ENCODE measurements at regions not wholly inside any gene's neighbourhood (a gene's known extent, or its start where the extent isn't known, plus 50 kb on each side); places are given as distances from the start of the nearest gene placed in this dataset.

GRCh38 chr10:125556882-125557281, 126.1 kb downstream of the TEX36 start:
- Mint-ChIP-seq H3K27me3 (peaks cover 23% of the 10 kb centered on the region), H3K9me3 (ENCODE audit: insufficient read depth) (peaks cover 6% of the 10 kb centered on the region), H3K4me3 (no peak overlapping the region), H3K4me1 (no peaks in the 10 kb centered on the region), H3K27ac (no peak overlapping the region)
- Histone ChIP-seq H3K27me3 (replicated peaks in 1 of 4; ENCODE audit: control extremely low read depth in 1 of 4, control insufficient read depth in 3 of 4, insufficient read depth in 4 of 4, low read length in 3 of 4) (no peaks in the 10 kb centered on the region), H3K4me3 (ENCODE audit: control extremely low read depth in 1 of 5, extremely low read depth in 1 of 5, insufficient read depth in 1 of 5, low read depth in 2 of 5, low read length in 4 of 5) (no peak overlapping the region), H3K36me3 (replicated peaks in 1 of 2; ENCODE audit: control extremely low read depth in 1 of 2, control insufficient read depth in 1 of 2, extremely low read depth in 1 of 2, insufficient read depth in 2 of 2, low read length in 1 of 2) (no peaks in the 10 kb centered on the region), H3K9me3 (ENCODE audit: control extremely low read depth in 1 of 3, control insufficient read depth in 2 of 3, insufficient read depth in 1 of 3, low read length in 2 of 3) (peaks cover 0 to 10% (median 0%) of the 10 kb centered on the region in 3 donors), H3K9ac (ENCODE audit: low read length) (no peak overlapping the region), H3K79me2 (ENCODE audit: control insufficient read depth, insufficient read depth, low read length) (no peaks in the 10 kb centered on the region), H2AFZ (ENCODE audit: insufficient read depth, low read depth, low read length, poor library complexity, severe bottlenecking) (no peak overlapping the region), H3K4me1 (ENCODE audit: control insufficient read depth in 2 of 2, insufficient read depth in 2 of 2, low read length in 2 of 2) (no peaks in the 10 kb centered on the region), H3K4me2 (replicated peaks; ENCODE audit: low read depth, low read length, poor library complexity, severe bottlenecking) (no peak overlapping the region), H3K27ac (ENCODE audit: low read length in 2 of 2) (no peak overlapping the region), H4K20me1 (ENCODE audit: control insufficient read depth, insufficient read depth, low read length, poor library complexity, severe bottlenecking) (no peaks in the 10 kb centered on the region)
- intact Hi-C loops (cut with micrococcal nuclease) = no loop called here
- no peak for DNase-seq
- ChIA-PET CTCF (no interaction called here), POLR2A (no interaction called here)
- whole genome bisulfite sequencing (ENCODE audit: insufficient coverage) = 0% methylated on average over 1 of the region's 4 CpGs
- no peak for TF ChIP-seq EZH2 (IDR thresholded peaks at IDR 0.05; ENCODE audit: borderline replicate concordance, insufficient read depth, low read depth, low read length, poor library complexity, severe bottlenecking)
- TF ChIP-seq CTCF (IDR thresholded peaks at IDR 0.05) = no peak
- no peak for ATAC-seq (ENCODE audit: low read depth)

GRCh38 chr10:125555743-125556142, 127.2 kb downstream of the TEX36 start:
- Histone ChIP-seq H3K27ac (ENCODE audit: low read length in 2 of 2) (no peak overlapping the region), H2AFZ (ENCODE audit: insufficient read depth, low read depth, low read length, poor library complexity, severe bottlenecking) (no peak overlapping the region), H3K4me2 (replicated peaks; ENCODE audit: low read depth, low read length, poor library complexity, severe bottlenecking) (no peak overlapping the region), H3K27me3 (replicated peaks in 1 of 4; ENCODE audit: control extremely low read depth in 1 of 4, control insufficient read depth in 3 of 4, insufficient read depth in 4 of 4, low read length in 3 of 4) (no peaks in the 10 kb centered on the region), H3K79me2 (ENCODE audit: control insufficient read depth, insufficient read depth, low read length) (no peaks in the 10 kb centered on the region), H3K9ac (ENCODE audit: low read length) (no peak overlapping the region), H3K36me3 (replicated peaks in 1 of 2; ENCODE audit: control extremely low read depth in 1 of 2, control insufficient read depth in 1 of 2, extremely low read depth in 1 of 2, insufficient read depth in 2 of 2, low read length in 1 of 2) (no peaks in the 10 kb centered on the region), H3K4me1 (ENCODE audit: control insufficient read depth in 2 of 2, insufficient read depth in 2 of 2, low read length in 2 of 2) (no peaks in the 10 kb centered on the region), H3K4me3 (ENCODE audit: control extremely low read depth in 1 of 5, extremely low read depth in 1 of 5, insufficient read depth in 1 of 5, low read depth in 2 of 5, low read length in 4 of 5) (no peak overlapping the region), H4K20me1 (ENCODE audit: control insufficient read depth, insufficient read depth, low read length, poor library complexity, severe bottlenecking) (no peaks in the 10 kb centered on the region), H3K9me3 (ENCODE audit: control extremely low read depth in 1 of 3, control insufficient read depth in 2 of 3, insufficient read depth in 1 of 3, low read length in 2 of 3) (peaks cover 0 to 10% (median 0%) of the 10 kb centered on the region in 3 donors)
- H3K9me3 Mint-ChIP-seq (ENCODE audit: insufficient read depth) = peaks cover 6% of the 10 kb centered on the region
- no peak overlapping the region for H3K27ac Mint-ChIP-seq
- intact Hi-C loops (cut with micrococcal nuclease) = no loop called here
- TF ChIP-seq EZH2 (IDR thresholded peaks at IDR 0.05; ENCODE audit: borderline replicate concordance, insufficient read depth, low read depth, low read length, poor library complexity, severe bottlenecking) = no peak
- no peak for TF ChIP-seq CTCF (IDR thresholded peaks at IDR 0.05)
- no peak overlapping the region for H3K4me3 Mint-ChIP-seq
- H3K27me3 Mint-ChIP-seq = peaks cover 23% of the 10 kb centered on the region
- POLR2A ChIA-PET = no interaction called here
- H3K4me1 Mint-ChIP-seq = no peaks in the 10 kb centered on the region
- WGBS (ENCODE audit: insufficient coverage) = 73% methylated on average over 6 of the region's 12 CpGs
- CTCF ChIA-PET = no interaction called here
- no peak for DNase-seq
- ATAC-seq (ENCODE audit: low read depth) = no peak

All from B cell (primary cell).